K562 (cell line): ENCODE measurements at regions not wholly inside any gene's neighbourhood (a gene's known extent, or its start where the extent isn't known, plus 50 kb on each side); places are given as distances from the start of the nearest gene placed in this dataset.

ENCODE experiments used
- ATAC-seq: fragments of 200-7000 bp; cut with Tn5 transposase; 3 replicates; pipeline ENCODE4 v1.9.1; 2020; ENCODE audit warnings: moderate library complexity
- BruUV-seq: library from RNA; stranded (reverse); fragments of 400-500 nt; replicated peaks from 2 replicates; lab custom pipeline; 2021; lab: Mats Ljungman, UMichigan
- CTCF ChIA-PET: fragments of 300-600 bp; formaldehyde crosslinking; extraction: SDS; loops from one replicate; lab custom pipeline; 2021; ENCODE audit warnings: low intra/inter-chr PET ratio; lab: Yijun Ruan, JAX
- POLR2A ChIA-PET: fragments of 300-600, 350-650 bp; sonication (Branson Sonifier 250); formaldehyde crosslinking; extraction: SDS; loops from one replicate; lab custom pipeline; 2021; ENCODE audit warnings: antibody characterized with exemption, inconsistent platforms; lab: Yijun Ruan, JAX
- DNase-seq, 4 experiments: peaks; one replicate each; pipeline versions ENCODE4 v3.0.0 to v3.0.0-alpha.2; 2011 to 2018; ENCODE audit warnings: low spot score in 3 of 4, mixed read lengths in 3 of 4; ENCODE audit errors: extremely low read depth in 1 of 4
- FAIRE-seq: peaks from 2 replicates; lab custom pipeline; 2011; peaks lifted over from hg19 to GRCh38; lab: Jason Lieb, UNC
- H2AFZ ChIP-seq: 2 replicates; pipeline ENCODE4 v1.6.0; 2011; ENCODE audit warnings: low read depth, low read length, control low read depth, inconsistent platforms
- H3K27ac ChIP-seq: fragments of 200-600 bp; 3 replicates; pipeline ENCODE4 v1.8.0; 2011; ENCODE audit warnings: low read depth, mild to moderate bottlenecking, control low read depth, inconsistent platforms, low read length, moderate library complexity, mixed read lengths; ENCODE audit errors: extremely low read depth
- H3K27me3 ChIP-seq, 2 experiments: fragments of 300-600 bp in 1 of 2; 2 replicates in 1 of 2; 3 replicates in 1 of 2; pipeline versions ENCODE4 v1.6.0 to v1.8.0; 2011; ENCODE audit warnings: inconsistent platforms in 2 of 2, low read length in 2 of 2, mild to moderate bottlenecking in 1 of 2, mixed read lengths in 1 of 2, moderate library complexity in 1 of 2; ENCODE audit not compliant: control insufficient read depth in 2 of 2, insufficient read depth in 2 of 2
- H3K36me3 ChIP-seq: fragments of 300-600 bp; 3 replicates; pipeline ENCODE4 v1.8.0; 2011; ENCODE audit warnings: mild to moderate bottlenecking, low read length, inconsistent platforms; ENCODE audit not compliant: control insufficient read depth, insufficient read depth
- H3K4me1 ChIP-seq, 2 experiments: fragments of 200-600 bp in 1 of 2; replicated peaks in 1 of 2; 2 replicates in 1 of 2; 3 replicates in 1 of 2; pipeline versions ENCODE4 v1.5.1 to v1.8.0; 2011; ENCODE audit warnings: inconsistent platforms in 2 of 2, low read length in 2 of 2, mild to moderate bottlenecking in 1 of 2, mixed read lengths in 1 of 2, moderate library complexity in 1 of 2; ENCODE audit not compliant: control insufficient read depth in 2 of 2, insufficient read depth in 2 of 2
- H3K4me2 ChIP-seq: 2 replicates; pipeline ENCODE4 v1.6.1; 2011; ENCODE audit warnings: low read length, control low read depth, inconsistent platforms, mixed read lengths; ENCODE audit not compliant: insufficient read depth
- H3K4me3 ChIP-seq: fragments of 200-600 bp; sonication (generic), shearing (Covaris generic); 2 replicates; pipeline ENCODE4 v1.5.1; 2016; ENCODE audit warnings: control low read depth, inconsistent platforms
- H3K79me2 ChIP-seq: fragments of 200-600 bp; 3 replicates; pipeline ENCODE4 v1.8.0; 2011; ENCODE audit warnings: low read length, inconsistent platforms; ENCODE audit not compliant: control insufficient read depth, insufficient read depth
- H3K9ac ChIP-seq, 2 experiments: 2 replicates each; pipeline versions ENCODE4 v1.6.0 to v1.6.1; 2011; ENCODE audit warnings: low read depth in 2 of 2, low read length in 2 of 2, control low read depth in 1 of 2, inconsistent platforms in 1 of 2, mild to moderate bottlenecking in 1 of 2, mixed read lengths in 1 of 2; ENCODE audit not compliant: insufficient read depth in 1 of 2
- H3K9me1 ChIP-seq: one replicate; pipeline ENCODE4 v1.6.0; 2011; ENCODE audit warnings: inconsistent platforms, mild to moderate bottlenecking, low read length, moderate library complexity; ENCODE audit not compliant: control insufficient read depth, insufficient read depth
- H3K9me3 ChIP-seq: replicated peaks from 2 replicates; pipeline ENCODE4 v1.5.1; 2011; ENCODE audit warnings: low read depth, low read length, inconsistent platforms; ENCODE audit not compliant: control insufficient read depth, insufficient read depth
- H4K20me1 ChIP-seq: replicated peaks from 2 replicates; pipeline ENCODE4 v1.6.1; 2011; ENCODE audit warnings: low read length, inconsistent platforms, mixed read lengths; ENCODE audit not compliant: control insufficient read depth, insufficient read depth
- EP300 ChIP-seq: IDR thresholded peaks from 2 replicates; pipeline ENCODE4 v1.6.1; 2012; ENCODE audit warnings: low read length, improper control_type of control experiment
- ESRRA ChIP-seq: fragments of 450-650 bp; IDR thresholded peaks from 2 replicates; pipeline ENCODE4 v1.6.1; 2014; ENCODE audit warnings: low read depth, mild to moderate bottlenecking, moderate library complexity, borderline replicate concordance
- MYC ChIP-seq, 2 experiments: fragments of 250-450 bp in 1 of 2; sonication (Bioruptor Pico) in 1 of 2; IDR thresholded peaks; 2 replicates each; pipeline versions ENCODE4 v1.5.1 to v1.6.1; 2012 to 2021; ENCODE audit warnings: low read depth in 2 of 2, borderline replicate concordance in 1 of 2, improper control_type of control experiment in 1 of 2, low read length in 1 of 2, mild to moderate bottlenecking in 1 of 2, moderate library complexity in 1 of 2
- PTRF ChIP-seq: fragments of 450-650 bp; IDR thresholded peaks from 2 replicates; pipeline ENCODE4 v1.6.1; 2016; ENCODE audit warnings: mild to moderate bottlenecking, missing genetic modification characterization, missing compliant biosample characterization
- SNRNP70 ChIP-seq: fragments of 200-400 bp; formaldehyde crosslinking; optimal IDR thresholded peaks from 2 replicates; pipeline ENCODE3; 2017; ENCODE audit warnings: low read depth, low read length
- ZNF668 ChIP-seq: fragments of 250-450 bp; sonication (Bioruptor Pico); IDR thresholded peaks from 2 replicates; pipeline ENCODE4 v1.8.0; 2022; ENCODE audit warnings: mild to moderate bottlenecking, inconsistent platforms
- WGBS: fragments of 100-300 bp; shearing (Covaris generic); methylation state at CpG from one replicate; pipeline ENCODE4 v1.1.6; 2016; ENCODE audit warnings: low coverage, mixed read lengths; ENCODE audit not compliant: insufficient coverage; ENCODE audit errors: missing lambda C conversion rate; 5-methylcytosine and 5-hydroxymethylcytosine counted together
- in situ Hi-C: fragments of 300-500 bp; cut with MboI; formaldehyde crosslinking; loops from 4 replicates; pipeline ENCODE4 v1.15.0; 2018; ENCODE audit warnings: inconsistent platforms, mixed read lengths
- intact Hi-C: fragments of 100-400 bp; cut with micrococcal nuclease; formaldehyde crosslinking; loops from 2 replicates; pipeline ENCODE4 v1.14.2; 2022

DNA sequence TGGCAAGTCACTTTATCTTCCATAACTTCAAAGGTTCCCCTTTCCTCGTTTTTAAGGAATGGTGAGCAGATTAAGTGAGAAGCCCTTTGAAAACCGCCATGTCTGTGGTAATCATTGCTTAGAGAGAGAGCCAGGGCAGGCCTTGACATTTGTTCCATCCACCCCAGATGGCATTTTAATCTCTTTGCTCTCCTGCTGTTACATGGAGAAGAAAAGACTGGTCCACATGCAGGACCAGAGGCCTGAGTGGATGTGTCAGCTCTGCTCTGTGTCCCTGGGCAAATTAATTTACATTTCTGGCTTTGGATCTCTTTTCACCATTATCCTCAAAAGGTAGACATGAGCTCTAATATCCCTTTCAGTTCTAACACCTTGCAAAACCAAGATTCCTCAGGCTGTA lies 157.3 kb upstream of the LPP start:
- ChIA-PET POLR2A (no interaction called here), CTCF (no interaction called here)
- Histone ChIP-seq H3K4me3 (no peak overlapping the region), H3K36me3 (no peaks in the 10 kb centered on the region), H4K20me1 (no peaks in the 10 kb centered on the region), H2AFZ (no peak overlapping the region), H3K27me3 (no peaks in the 10 kb centered on the region; a peak in 2 of 5 replicates), H3K4me2 (no peak overlapping the region), H3K79me2 (no peaks in the 10 kb centered on the region), H3K9me1 (no peaks in the 10 kb centered on the region), H3K9me3 (no peaks in the 10 kb centered on the region), H3K4me1 (no peaks in the 10 kb centered on the region), H3K9ac (no peak overlapping the region), H3K27ac (no peak overlapping the region)
- no peak for FAIRE-seq
- ATAC-seq = no peak
- no peak for TF ChIP-seq ZNF668 (CRISPR knock-in tag)
- TF ChIP-seq MYC (IDR thresholded peaks at IDR 0.05; ENCODE audit: low read depth, low read length) = no peak
- no peak for TF ChIP-seq MYC (CRISPR knock-in tag; IDR thresholded peaks at IDR 0.05; ENCODE audit: borderline replicate concordance, low read depth)
- BruUV-seq = no TSS peak
- in situ Hi-C loops (no loop called here), intact Hi-C loops (no loop called here)
- WGBS = 0% methylated on average over 2 of the region's 2 CpGs
- DNase-seq = no peak

DNA sequence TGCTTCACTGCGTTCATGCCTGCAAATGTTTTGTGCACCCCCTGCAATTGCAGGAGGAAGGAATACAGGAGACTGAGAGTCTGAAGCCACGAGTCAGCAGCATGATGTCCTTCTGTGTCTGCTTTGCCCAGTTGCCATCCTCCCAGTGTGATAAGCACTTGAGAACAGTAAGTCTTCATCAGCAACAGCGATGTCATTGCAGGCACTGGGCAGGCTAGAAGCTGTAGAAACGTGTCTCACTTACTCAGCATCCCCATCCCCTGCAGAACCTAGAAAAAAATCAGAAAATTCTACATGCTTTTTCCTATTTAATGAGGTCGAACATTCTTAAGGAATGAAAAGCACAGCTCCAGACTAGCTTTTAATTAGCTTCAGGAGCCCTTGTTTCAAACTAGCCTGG lies 156.5 kb upstream of the LPP start:
- in situ Hi-C loops = no loop called here
- no peaks in the 10 kb centered on the region for H3K9me1 ChIP-seq
- no peaks in the 10 kb centered on the region for H3K79me2 ChIP-seq
- CTCF ChIA-PET = no interaction called here
- H2AFZ ChIP-seq = no peak overlapping the region
- H4K20me1 ChIP-seq = no peaks in the 10 kb centered on the region
- intact Hi-C loops = no loop called here
- POLR2A ChIA-PET = no interaction called here
- H3K27me3 ChIP-seq = no peaks in the 10 kb centered on the region; a peak in 2 of 5 replicates
- no TSS peak for BruUV-seq
- DNase-seq (no peak), ATAC-seq (no peak), FAIRE-seq (no peak)
- H3K36me3 ChIP-seq = no peaks in the 10 kb centered on the region
- WGBS = 3% methylated on average over 5 of the region's 5 CpGs
- H3K9ac ChIP-seq = no peak overlapping the region
- no peak overlapping the region for H3K4me2 ChIP-seq
- no peaks in the 10 kb centered on the region for H3K9me3 ChIP-seq
- H3K27ac ChIP-seq = no peak overlapping the region
- no peaks in the 10 kb centered on the region for H3K4me1 ChIP-seq
- H3K4me3 ChIP-seq = no peak overlapping the region
- no peak for TF ChIP-seq SNRNP70
- no peak for TF ChIP-seq EP300
- TF ChIP-seq PTRF = no peak
- no peak for TF ChIP-seq ESRRA
